ENCODE measurements at regions not wholly inside any gene's neighbourhood (a gene's known extent, or its start where the extent isn't known, plus 50 kb on each side); places are given as distances from the start of the nearest gene placed in this dataset.
A peak's percentile ranks its signal among the peaks of the same experiment; 100 is the strongest.
"Not testable (repeated sequence)": the region's sequence is repeated elsewhere in the genome, so short reads cannot be mapped to it uniquely, and the experiment has no call there.

GRCh38 chr2:215535125-215535668 lies 99.3 kb upstream of the FN1 start:
- Histone ChIP-seq H3K36me3 (ENCODE audit: low read depth) (no peaks in the 10 kb centered on the region), H3K27me3 (ENCODE audit: insufficient read depth, poor library complexity, severe bottlenecking) (no peaks in the 10 kb centered on the region), H3K9me3 (ENCODE audit: severe bottlenecking) (no peaks in the 10 kb centered on the region), H3K4me1 (ENCODE audit: insufficient read depth, poor library complexity, severe bottlenecking) (peaks cover 41% of the 10 kb centered on the region), H3K4me3 (ENCODE audit: severe bottlenecking) (no peak overlapping the region), H3K27ac (ENCODE audit: poor library complexity, severe bottlenecking) (peak overlapping the region; percentile 69)
- DNase-seq (ENCODE audit: low spot score) (no peak), ATAC-seq (ENCODE audit: low read depth) (no peak)
- TF ChIP-seq, protein P1, sequence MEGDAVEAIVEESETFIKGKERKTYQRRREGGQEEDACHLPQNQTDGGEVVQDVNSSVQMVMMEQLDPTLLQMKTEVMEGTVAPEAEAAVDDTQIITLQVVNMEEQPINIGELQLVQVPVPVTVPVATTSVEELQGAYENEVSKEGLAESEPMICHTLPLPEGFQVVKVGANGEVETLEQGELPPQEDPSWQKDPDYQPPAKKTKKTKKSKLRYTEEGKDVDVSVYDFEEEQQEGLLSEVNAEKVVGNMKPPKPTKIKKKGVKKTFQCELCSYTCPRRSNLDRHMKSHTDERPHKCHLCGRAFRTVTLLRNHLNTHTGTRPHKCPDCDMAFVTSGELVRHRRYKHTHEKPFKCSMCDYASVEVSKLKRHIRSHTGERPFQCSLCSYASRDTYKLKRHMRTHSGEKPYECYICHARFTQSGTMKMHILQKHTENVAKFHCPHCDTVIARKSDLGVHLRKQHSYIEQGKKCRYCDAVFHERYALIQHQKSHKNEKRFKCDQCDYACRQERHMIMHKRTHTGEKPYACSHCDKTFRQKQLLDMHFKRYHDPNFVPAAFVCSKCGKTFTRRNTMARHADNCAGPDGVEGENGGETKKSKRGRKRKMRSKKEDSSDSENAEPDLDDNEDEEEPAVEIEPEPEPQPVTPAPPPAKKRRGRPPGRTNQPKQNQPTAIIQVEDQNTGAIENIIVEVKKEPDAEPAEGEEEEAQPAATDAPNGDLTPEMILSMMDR (IDR thresholded peaks at IDR 0.05; ENCODE audit: poor library complexity, severe bottlenecking): no peak

DNA sequence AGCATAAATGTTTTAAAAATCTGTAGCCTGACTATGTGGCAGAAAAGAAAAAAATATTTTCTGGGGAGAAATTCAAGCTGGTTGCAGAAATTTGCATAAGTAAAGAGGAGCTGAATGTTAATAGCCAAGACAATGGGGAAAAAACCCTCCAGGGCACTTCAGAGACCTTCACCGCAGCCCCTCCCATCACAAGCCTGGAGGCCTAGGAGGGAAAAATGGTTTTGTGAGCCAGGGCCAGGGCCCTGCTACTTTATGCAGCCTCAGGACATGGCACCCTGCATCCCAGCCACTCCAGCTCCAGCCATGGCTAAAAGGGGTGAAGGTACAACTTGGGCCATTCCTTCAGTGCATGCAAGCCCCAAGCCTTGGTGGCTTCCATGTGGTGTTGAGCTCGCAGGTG lies 97.8 kb upstream of the FN1 start:
- DNase-seq (ENCODE audit: low spot score): not testable (repeated sequence)

DNA sequence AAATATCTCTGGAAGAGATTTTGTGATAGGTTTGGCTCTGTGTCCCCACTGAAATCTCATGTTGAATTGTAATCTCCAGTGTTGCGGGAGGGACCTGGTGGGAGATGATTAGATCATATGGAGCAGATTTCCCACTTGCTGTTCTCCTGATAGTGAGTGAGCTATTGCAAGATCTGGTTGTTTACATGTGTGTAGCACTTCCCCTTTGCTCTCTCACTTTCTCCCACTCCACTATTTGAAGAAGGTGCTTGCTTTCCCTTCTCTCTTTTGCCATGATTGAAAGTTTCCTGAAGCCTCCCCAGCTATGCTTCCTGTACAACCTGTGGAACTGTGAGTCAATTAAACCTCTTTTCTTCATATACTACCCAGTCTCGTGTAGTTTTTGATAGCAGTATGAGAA lies 97.0 kb upstream of the FN1 start:
- TF ChIP-seq, protein P1 (IDR thresholded peaks at IDR 0.05; ENCODE audit: poor library complexity, severe bottlenecking): no peak
- no peak for DNase-seq (ENCODE audit: low spot score)
- H3K36me3 ChIP-seq (ENCODE audit: low read depth): no peaks in the 10 kb centered on the region
- H3K9me3 ChIP-seq (ENCODE audit: severe bottlenecking): peaks cover 6% of the 10 kb centered on the region
- no peak overlapping the region for H3K4me3 ChIP-seq (ENCODE audit: severe bottlenecking)
- H3K4me1 ChIP-seq (ENCODE audit: insufficient read depth, poor library complexity, severe bottlenecking): peaks cover 57% of the 10 kb centered on the region
- H3K27me3 ChIP-seq (ENCODE audit: insufficient read depth, poor library complexity, severe bottlenecking): no peaks in the 10 kb centered on the region
- ATAC-seq (ENCODE audit: low read depth): no peak
- H3K27ac ChIP-seq (ENCODE audit: poor library complexity, severe bottlenecking): peak overlapping the region; percentile 100

More for the DNA sequence above, 97.8 kb upstream of the FN1 start:
- not testable (repeated sequence) for ATAC-seq (ENCODE audit: low read depth); H3K27me3 ChIP-seq (ENCODE audit: insufficient read depth, poor library complexity, severe bottlenecking); H3K4me3 ChIP-seq (ENCODE audit: severe bottlenecking); H3K27ac ChIP-seq (ENCODE audit: poor library complexity, severe bottlenecking); H3K9me3 ChIP-seq (ENCODE audit: severe bottlenecking); H3K36me3 ChIP-seq (ENCODE audit: low read depth)
- peaks cover 52% of the 10 kb centered on the region for H3K4me1 ChIP-seq (ENCODE audit: insufficient read depth, poor library complexity, severe bottlenecking)

DNA sequence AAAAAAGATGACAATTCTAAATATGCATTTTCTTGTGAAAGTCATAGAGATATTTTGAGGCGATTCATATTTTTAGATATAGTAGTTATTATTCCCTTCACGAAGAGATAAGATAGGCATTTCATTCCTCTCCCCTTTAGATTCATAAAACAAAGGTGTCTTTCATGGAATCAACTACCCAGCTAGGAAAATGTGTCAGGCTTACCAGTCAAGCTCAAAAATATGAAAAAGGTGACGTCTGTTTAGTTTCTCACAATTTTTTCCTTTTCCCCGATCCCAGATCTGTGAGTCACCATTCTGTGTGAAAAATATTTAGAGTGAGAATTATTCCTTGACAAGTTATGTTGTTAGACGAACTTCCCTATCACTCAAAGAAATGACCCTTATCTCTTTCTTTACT lies 95.4 kb upstream of the FN1 start:
- H3K36me3 ChIP-seq (ENCODE audit: low read depth): no peaks in the 10 kb centered on the region
- H3K9me3 ChIP-seq (ENCODE audit: severe bottlenecking): peaks cover 6% of the 10 kb centered on the region
- peaks cover 55% of the 10 kb centered on the region for H3K4me1 ChIP-seq (ENCODE audit: insufficient read depth, poor library complexity, severe bottlenecking)
- H3K4me3 ChIP-seq (ENCODE audit: severe bottlenecking): no peak overlapping the region
- H3K27me3 ChIP-seq (ENCODE audit: insufficient read depth, poor library complexity, severe bottlenecking): no peaks in the 10 kb centered on the region
- ATAC-seq (ENCODE audit: low read depth): no peak
- peak overlapping the region; percentile 100 for H3K27ac ChIP-seq (ENCODE audit: poor library complexity, severe bottlenecking)
- DNase-seq (ENCODE audit: low spot score): no peak
- TF ChIP-seq, protein P1 (IDR thresholded peaks at IDR 0.05; ENCODE audit: poor library complexity, severe bottlenecking): no peak

- H3K27me3 ChIP-seq (ENCODE audit: insufficient read depth, poor library complexity, severe bottlenecking): no peaks in the 10 kb centered on the region
- ATAC-seq (ENCODE audit: low read depth) (peak; percentile 77), DNase-seq (ENCODE audit: low spot score) (no peak)
- no peak overlapping the region for H3K4me3 ChIP-seq (ENCODE audit: severe bottlenecking)
- H3K4me1 ChIP-seq (ENCODE audit: insufficient read depth, poor library complexity, severe bottlenecking): peaks cover 46% of the 10 kb centered on the region
- peaks cover 6% of the 10 kb centered on the region for H3K9me3 ChIP-seq (ENCODE audit: severe bottlenecking)
- TF ChIP-seq, protein P1 (IDR thresholded peaks at IDR 0.05; ENCODE audit: poor library complexity, severe bottlenecking): no peak
- peak overlapping the region; percentile 100 for H3K27ac ChIP-seq (ENCODE audit: poor library complexity, severe bottlenecking)
- no peaks in the 10 kb centered on the region for H3K36me3 ChIP-seq (ENCODE audit: low read depth)
Measured at GRCh38 chr2:215530191-215530968, 94.5 kb upstream of the FN1 start.

Measured in RWPE2 (cell line).